ENCODE measurements at regions not wholly inside any gene's neighbourhood (a gene's known extent, or its start where the extent isn't known, plus 50 kb on each side); places are given as distances from the start of the nearest gene placed in this dataset.

DNA sequence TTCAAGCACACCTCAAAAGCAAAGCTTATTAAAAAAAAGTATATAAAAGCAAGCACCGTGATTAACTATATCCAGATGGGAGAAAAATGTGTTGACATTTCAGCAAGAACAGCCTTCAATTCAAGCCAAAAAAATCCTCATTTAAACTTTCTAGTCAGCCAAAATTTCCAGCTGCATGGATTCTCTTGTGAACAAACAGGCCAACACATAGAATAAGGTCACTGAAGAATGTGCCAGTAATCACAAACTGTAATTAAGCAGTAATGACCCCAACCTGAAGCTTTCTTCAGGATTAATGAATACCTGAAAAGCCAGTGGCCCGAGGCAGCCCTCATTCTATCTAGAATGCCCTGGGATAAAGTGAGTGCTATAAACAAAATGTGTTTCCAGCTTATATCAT lies 130.7 kb upstream of the KCNMB2 start:
- TF ChIP-seq CTCF (IDR thresholded peaks at IDR 0.05): no peak
- TF ChIP-seq POLR2A (IDR thresholded peaks at IDR 0.05): no peak
- no peak for TF ChIP-seq EP300 (IDR thresholded peaks at IDR 0.05)

Measured in ovary (tissue), 3 donors.